ENCODE measurements at regions not wholly inside any gene's neighbourhood (a gene's known extent, or its start where the extent isn't known, plus 50 kb on each side); places are given as distances from the start of the nearest gene placed in this dataset.

- BruUV-seq (replicated peaks): no TSS peak
- Histone ChIP-seq H3K4me1 (ENCODE audit: insufficient read depth, low read length, poor library complexity, severe bottlenecking) (peaks cover 3% of the 10 kb centered on the region), H3K4me3 (ENCODE audit: low read depth, low read length, poor library complexity, severe bottlenecking) (no peak overlapping the region), H3K9me3 (ENCODE audit: low read depth, low read length, poor library complexity, severe bottlenecking) (no peaks in the 10 kb centered on the region), H3K27me3 (replicated peaks; ENCODE audit: insufficient read depth, low read depth, low read length, poor library complexity) (no peaks in the 10 kb centered on the region), H3K27ac (ENCODE audit: low read depth, low read length, poor library complexity, severe bottlenecking) (no peak overlapping the region), H3K36me3 (ENCODE audit: insufficient read depth, low read length, poor library complexity, severe bottlenecking) (no peaks in the 10 kb centered on the region)
- TF ChIP-seq EZH2 (IDR thresholded peaks at IDR 0.05; ENCODE audit: borderline replicate concordance, low read depth, low read length, poor library complexity, severe bottlenecking) (no peak), CTCF (conservative IDR thresholded peaks at IDR 0.05; ENCODE audit: low read depth, low read length) (no peak)
- intact Hi-C loops (cut with micrococcal nuclease; ENCODE audit: unreplicated experiment): no loop called here
- POLR2A ChIA-PET (ENCODE audit: low non-redundant PET): no interaction called here
- DNase-seq (ENCODE audit: low spot score): no peak
- CTCF ChIA-PET: no interaction called here
These were observed 147.0 kb upstream of the ARID2 start for GRCh38 chr12:45582536-45582935.

- Histone ChIP-seq H3K9me3 (ENCODE audit: low read depth, low read length, poor library complexity, severe bottlenecking) (no peaks in the 10 kb centered on the region), H3K27me3 (replicated peaks; ENCODE audit: insufficient read depth, low read depth, low read length, poor library complexity) (no peaks in the 10 kb centered on the region), H3K4me1 (ENCODE audit: insufficient read depth, low read length, poor library complexity, severe bottlenecking) (peaks cover 1% of the 10 kb centered on the region), H3K27ac (ENCODE audit: low read depth, low read length, poor library complexity, severe bottlenecking) (no peak overlapping the region), H3K4me3 (ENCODE audit: low read depth, low read length, poor library complexity, severe bottlenecking) (no peak overlapping the region), H3K36me3 (ENCODE audit: insufficient read depth, low read length, poor library complexity, severe bottlenecking) (no peaks in the 10 kb centered on the region)
- intact Hi-C loops (cut with micrococcal nuclease; ENCODE audit: unreplicated experiment): no loop called here
- POLR2A ChIA-PET (ENCODE audit: low non-redundant PET): no interaction called here
- no peak for DNase-seq (ENCODE audit: low spot score)
- no TSS peak for BruUV-seq (replicated peaks)
- TF ChIP-seq CTCF (conservative IDR thresholded peaks at IDR 0.05; ENCODE audit: low read depth, low read length) (no peak), EZH2 (IDR thresholded peaks at IDR 0.05; ENCODE audit: borderline replicate concordance, low read depth, low read length, poor library complexity, severe bottlenecking) (no peak)
- CTCF ChIA-PET: no interaction called here
These were observed 146.4 kb upstream of the ARID2 start for GRCh38 chr12:45582986-45583659.

- no peak for DNase-seq (ENCODE audit: low spot score)
- Histone ChIP-seq H3K36me3 (ENCODE audit: insufficient read depth, low read length, poor library complexity, severe bottlenecking) (no peaks in the 10 kb centered on the region), H3K27me3 (replicated peaks; ENCODE audit: insufficient read depth, low read depth, low read length, poor library complexity) (no peaks in the 10 kb centered on the region), H3K27ac (ENCODE audit: low read depth, low read length, poor library complexity, severe bottlenecking) (no peak overlapping the region), H3K4me3 (ENCODE audit: low read depth, low read length, poor library complexity, severe bottlenecking) (no peak overlapping the region), H3K9me3 (ENCODE audit: low read depth, low read length, poor library complexity, severe bottlenecking) (no peaks in the 10 kb centered on the region), H3K4me1 (ENCODE audit: insufficient read depth, low read length, poor library complexity, severe bottlenecking) (no peaks in the 10 kb centered on the region)
- BruUV-seq (replicated peaks): no TSS peak
- CTCF ChIA-PET: no interaction called here
- POLR2A ChIA-PET (ENCODE audit: low non-redundant PET): no interaction called here
- intact Hi-C loops (cut with micrococcal nuclease; ENCODE audit: unreplicated experiment): no loop called here
- TF ChIP-seq CTCF (conservative IDR thresholded peaks at IDR 0.05; ENCODE audit: low read depth, low read length): no peak
- no peak for TF ChIP-seq EZH2 (IDR thresholded peaks at IDR 0.05; ENCODE audit: borderline replicate concordance, low read depth, low read length, poor library complexity, severe bottlenecking)
These were observed 145.2 kb upstream of the ARID2 start for GRCh38 chr12:45584336-45584735.

Data from A673 (cell line).